GM12878 (cell line): ENCODE measurements at regions not wholly inside any gene's neighbourhood (a gene's known extent, or its start where the extent isn't known, plus 50 kb on each side); places are given as distances from the start of the nearest gene placed in this dataset.

Source experiments
- ATAC-seq: fragments of 200-7000 bp; cut with Tn5 transposase; 3 replicates; pipeline ENCODE4 v1.9.1; 2020; ENCODE audit warnings: mild to moderate bottlenecking, moderate library complexity
- BruUV-seq: library from RNA; stranded (reverse); fragments of 400-500 nt; replicated peaks from 2 replicates; lab custom pipeline; 2021; lab: Mats Ljungman, UMichigan
- CTCF ChIA-PET: fragments of 300-600 bp; sonication (Branson Sonifier 250); formaldehyde crosslinking; extraction: SDS; loops from one replicate; lab custom pipeline; 2021; ENCODE audit warnings: inconsistent platforms; lab: Yijun Ruan, JAX
- POLR2A ChIA-PET: fragments of 350-600 bp; formaldehyde crosslinking; extraction: SDS; loops from one replicate; lab custom pipeline; 2021; ENCODE audit warnings: inconsistent platforms; lab: Charles Lee
- RAD21 ChIA-PET: fragments of 300-600 bp; sonication (Branson Sonifier 250); formaldehyde crosslinking; loops from one replicate; lab custom pipeline; 2023; ENCODE audit warnings: antibody characterized with exemption; ENCODE audit not compliant: unreplicated experiment; lab: Charles Lee
- SMC1A ChIA-PET: fragments of 300-600 bp; sonication (Branson Sonifier 250); formaldehyde crosslinking; loops from one replicate; lab custom pipeline; 2023; ENCODE audit not compliant: unreplicated experiment, uncharacterized antibody; lab: Charles Lee
- DNase-seq: peaks from one replicate; pipeline ENCODE4 v3.0.0-alpha.2; 2011; ENCODE audit warnings: low read depth, low spot score
- FAIRE-seq: peaks from 3 replicates; lab custom pipeline; 2011; peaks lifted over from hg19 to GRCh38; lab: Jason Lieb, UNC
- H2AFZ ChIP-seq: 2 replicates; pipeline ENCODE4 v1.6.0; 2011; ENCODE audit warnings: low read depth, low read length, control low read depth; ENCODE audit not compliant: control insufficient read depth
- H3K27ac ChIP-seq: 2 replicates; pipeline ENCODE4 v1.5.1; 2011; ENCODE audit warnings: control low read depth; ENCODE audit not compliant: control insufficient read depth, insufficient read depth
- H3K27me3 ChIP-seq, 2 experiments: replicated peaks in 1 of 2; 2 replicates each; pipeline versions ENCODE4 v1.6.0 to v1.6.1; 2011; ENCODE audit warnings: low read length in 1 of 2; ENCODE audit not compliant: control insufficient read depth in 2 of 2, insufficient read depth in 2 of 2
- H3K36me3 ChIP-seq, 2 experiments: 2 replicates each; pipeline ENCODE4 v1.5.1; 2011; ENCODE audit warnings: low read length in 1 of 2; ENCODE audit not compliant: control insufficient read depth in 2 of 2, insufficient read depth in 2 of 2
- H3K4me1 ChIP-seq: 2 replicates; pipeline ENCODE4 v1.6.1; 2011; ENCODE audit warnings: mild to moderate bottlenecking, low read length, moderate library complexity, mixed read lengths; ENCODE audit not compliant: control insufficient read depth, insufficient read depth
- H3K4me2 ChIP-seq: 2 replicates; pipeline ENCODE4 v1.6.0; 2011; ENCODE audit warnings: control low read depth; ENCODE audit not compliant: control insufficient read depth, insufficient read depth
- H3K4me3 ChIP-seq: fragments of 200-600 bp; sonication (generic); 2 replicates; pipeline ENCODE4 v1.5.1; 2016
- H3K79me2 ChIP-seq: 2 replicates; pipeline ENCODE4 v1.6.0; 2011; ENCODE audit warnings: low read length; ENCODE audit not compliant: control insufficient read depth, insufficient read depth
- H3K9ac ChIP-seq: 2 replicates; pipeline ENCODE4 v1.8.0; 2011; ENCODE audit warnings: low read length, control low read depth, mixed read lengths; ENCODE audit not compliant: control insufficient read depth, insufficient read depth
- H3K9me3 ChIP-seq: replicated peaks from 3 replicates; pipeline ENCODE4 v1.5.1; 2011; ENCODE audit warnings: mild to moderate bottlenecking, low read length; ENCODE audit not compliant: control insufficient read depth, insufficient read depth
- H4K20me1 ChIP-seq: 2 replicates; pipeline ENCODE4 v1.6.0; 2011; ENCODE audit not compliant: control insufficient read depth, insufficient read depth
- NFYB ChIP-seq: IDR thresholded peaks from 2 replicates; pipeline ENCODE4 v1.6.1; 2011; ENCODE audit warnings: low read depth, mild to moderate bottlenecking, low read length, improper control_type of control experiment, moderate library complexity; ENCODE audit not compliant: insufficient read depth
- RUNX3 ChIP-seq: IDR thresholded peaks from 2 replicates; pipeline ENCODE4 v1.6.1; 2012; ENCODE audit warnings: low read length, inconsistent platforms
- STAT1 ChIP-seq: fragments of 450-650 bp; conservative IDR thresholded peaks from 2 replicates; pipeline ENCODE4 v1.6.1; 2014; ENCODE audit warnings: antibody characterized with exemption, mild to moderate bottlenecking
- ZNF217 ChIP-seq: fragments of 450-650 bp; IDR thresholded peaks from 2 replicates; pipeline ENCODE4 v1.6.1; 2017; ENCODE audit warnings: antibody characterized with exemption, mild to moderate bottlenecking
- WGBS: methylation state at CpG from one replicate; pipeline ENCODE4 v1.1.6; 2016; ENCODE audit warnings: low lambda C conversion rate; ENCODE audit not compliant: insufficient replicate concordance, insufficient coverage; ENCODE audit errors: missing lambda C conversion rate; 5-methylcytosine and 5-hydroxymethylcytosine counted together
- in situ Hi-C: fragments of 300-500 bp; cut with MboI; formaldehyde crosslinking; loops from 9 replicates; pipeline ENCODE4 v1.14.3; 2018; ENCODE audit warnings: mixed read lengths
- intact Hi-C: fragments of 100-400 bp; cut with micrococcal nuclease; formaldehyde crosslinking; loops from one replicate; pipeline ENCODE4 v1.14.2; 2022; ENCODE audit not compliant: unreplicated experiment
- TF ChIP-seq, protein P1 (sequence below), 3 experiments: IDR thresholded peaks in 2 of 3; conservative IDR thresholded peaks in 1 of 3; 2 replicates each; pipeline ENCODE4 v1.5.1; 2011; ENCODE audit warnings: low read depth in 3 of 3, low read length in 3 of 3, mild to moderate bottlenecking in 3 of 3, control low read depth in 2 of 3, moderate library complexity in 2 of 3, inconsistent platforms in 1 of 3, mixed read lengths in 1 of 3; ENCODE audit not compliant: control insufficient read depth in 2 of 3, insufficient read depth in 1 of 3; ENCODE audit errors: extremely low read depth in 1 of 3
- TF ChIP-seq, protein P2 (sequence below): fragments of 150-350 bp; IDR thresholded peaks from 2 replicates; pipeline ENCODE4 v1.6.1; 2016; ENCODE audit warnings: low read depth, low read length

DNA sequence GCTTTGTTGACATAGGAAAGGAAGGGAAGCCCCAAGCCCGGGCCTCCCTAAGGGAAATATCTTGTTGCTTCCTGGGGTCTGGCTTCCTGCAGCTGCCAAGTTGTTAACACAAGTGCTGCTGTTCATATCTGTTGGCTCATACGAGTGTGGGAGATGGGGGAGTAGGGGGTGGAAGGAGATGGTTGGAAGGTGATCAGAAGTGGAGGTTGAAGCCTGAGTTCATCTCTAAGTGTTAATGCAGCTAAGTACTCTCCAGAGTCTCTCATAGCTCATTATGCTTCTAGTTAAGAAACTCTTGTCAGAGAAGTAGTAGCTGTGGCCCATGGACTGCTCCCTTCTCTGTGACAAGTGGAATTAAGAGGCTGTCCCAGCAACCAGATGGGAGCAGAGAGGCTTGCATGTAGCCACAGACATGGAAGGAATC is 319.2 kb upstream of the SPAG17 start:
- no peak overlapping the region for H3K4me3 ChIP-seq
- H3K4me2 ChIP-seq: no peak overlapping the region
- no peak for FAIRE-seq
- no peaks in the 10 kb centered on the region for H3K27me3 ChIP-seq
- no peaks in the 10 kb centered on the region for H3K79me2 ChIP-seq
- ChIA-PET POLR2A (no interaction called here), RAD21 (no interaction called here), CTCF (no interaction called here), SMC1A (interaction anchor here (0.6 kb wide), 1 partner anchor 10 kb away, joined by 3 read pairs; no protein-coding TSS in a partner anchor)
- no peak for ATAC-seq
- 0% methylated on average over 2 of the region's 2 CpGs for WGBS
- no peaks in the 10 kb centered on the region for H3K9me3 ChIP-seq
- H3K27ac ChIP-seq: no peak overlapping the region
- BruUV-seq: no TSS peak
- H4K20me1 ChIP-seq: no peaks in the 10 kb centered on the region
- no peaks in the 10 kb centered on the region for H3K4me1 ChIP-seq
- TF ChIP-seq ZNF217 (no peak), NFYB (no peak), STAT1 (no peak), RUNX3 (no peak)
- TF ChIP-seq, protein P1, sequence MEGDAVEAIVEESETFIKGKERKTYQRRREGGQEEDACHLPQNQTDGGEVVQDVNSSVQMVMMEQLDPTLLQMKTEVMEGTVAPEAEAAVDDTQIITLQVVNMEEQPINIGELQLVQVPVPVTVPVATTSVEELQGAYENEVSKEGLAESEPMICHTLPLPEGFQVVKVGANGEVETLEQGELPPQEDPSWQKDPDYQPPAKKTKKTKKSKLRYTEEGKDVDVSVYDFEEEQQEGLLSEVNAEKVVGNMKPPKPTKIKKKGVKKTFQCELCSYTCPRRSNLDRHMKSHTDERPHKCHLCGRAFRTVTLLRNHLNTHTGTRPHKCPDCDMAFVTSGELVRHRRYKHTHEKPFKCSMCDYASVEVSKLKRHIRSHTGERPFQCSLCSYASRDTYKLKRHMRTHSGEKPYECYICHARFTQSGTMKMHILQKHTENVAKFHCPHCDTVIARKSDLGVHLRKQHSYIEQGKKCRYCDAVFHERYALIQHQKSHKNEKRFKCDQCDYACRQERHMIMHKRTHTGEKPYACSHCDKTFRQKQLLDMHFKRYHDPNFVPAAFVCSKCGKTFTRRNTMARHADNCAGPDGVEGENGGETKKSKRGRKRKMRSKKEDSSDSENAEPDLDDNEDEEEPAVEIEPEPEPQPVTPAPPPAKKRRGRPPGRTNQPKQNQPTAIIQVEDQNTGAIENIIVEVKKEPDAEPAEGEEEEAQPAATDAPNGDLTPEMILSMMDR (IDR thresholded peaks at IDR 0.05 in 2 of 3, conservative IDR thresholded peaks at IDR 0.05 in 1 of 3; ENCODE audit: control insufficient read depth in 2 of 3, extremely low read depth in 1 of 3, insufficient read depth in 1 of 3, low read depth in 3 of 3, low read length in 3 of 3): no peak
- TF ChIP-seq, protein P2, sequence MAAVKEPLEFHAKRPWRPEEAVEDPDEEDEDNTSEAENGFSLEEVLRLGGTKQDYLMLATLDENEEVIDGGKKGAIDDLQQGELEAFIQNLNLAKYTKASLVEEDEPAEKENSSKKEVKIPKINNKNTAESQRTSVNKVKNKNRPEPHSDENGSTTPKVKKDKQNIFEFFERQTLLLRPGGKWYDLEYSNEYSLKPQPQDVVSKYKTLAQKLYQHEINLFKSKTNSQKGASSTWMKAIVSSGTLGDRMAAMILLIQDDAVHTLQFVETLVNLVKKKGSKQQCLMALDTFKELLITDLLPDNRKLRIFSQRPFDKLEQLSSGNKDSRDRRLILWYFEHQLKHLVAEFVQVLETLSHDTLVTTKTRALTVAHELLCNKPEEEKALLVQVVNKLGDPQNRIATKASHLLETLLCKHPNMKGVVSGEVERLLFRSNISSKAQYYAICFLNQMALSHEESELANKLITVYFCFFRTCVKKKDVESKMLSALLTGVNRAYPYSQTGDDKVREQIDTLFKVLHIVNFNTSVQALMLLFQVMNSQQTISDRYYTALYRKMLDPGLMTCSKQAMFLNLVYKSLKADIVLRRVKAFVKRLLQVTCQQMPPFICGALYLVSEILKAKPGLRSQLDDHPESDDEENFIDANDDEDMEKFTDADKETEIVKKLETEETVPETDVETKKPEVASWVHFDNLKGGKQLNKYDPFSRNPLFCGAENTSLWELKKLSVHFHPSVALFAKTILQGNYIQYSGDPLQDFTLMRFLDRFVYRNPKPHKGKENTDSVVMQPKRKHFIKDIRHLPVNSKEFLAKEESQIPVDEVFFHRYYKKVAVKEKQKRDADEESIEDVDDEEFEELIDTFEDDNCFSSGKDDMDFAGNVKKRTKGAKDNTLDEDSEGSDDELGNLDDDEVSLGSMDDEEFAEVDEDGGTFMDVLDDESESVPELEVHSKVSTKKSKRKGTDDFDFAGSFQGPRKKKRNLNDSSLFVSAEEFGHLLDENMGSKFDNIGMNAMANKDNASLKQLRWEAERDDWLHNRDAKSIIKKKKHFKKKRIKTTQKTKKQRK: no peak
- intact Hi-C loops (no loop called here), in situ Hi-C loops (no loop called here)
- H3K36me3 ChIP-seq: no peaks in the 10 kb centered on the region
- no peak overlapping the region for H2AFZ ChIP-seq
- DNase-seq: no peak
- H3K9ac ChIP-seq: no peak overlapping the region
